WTC11 (cell line): ENCODE measurements at regions not wholly inside any gene's neighbourhood (a gene's known extent, or its start where the extent isn't known, plus 50 kb on each side); places are given as distances from the start of the nearest gene placed in this dataset.

Experiments used
- ATAC-seq: fragments of 200-7000 bp; cut with Tn5 transposase; 2 replicates; pipeline ENCODE4 v1.10.0; 2021; ENCODE audit warnings: mild to moderate bottlenecking, moderate library complexity
- CTCF ChIA-PET: fragments of 300-600 bp; sonication (Branson Sonifier 250); formaldehyde crosslinking; loops from one replicate; lab custom pipeline; 2021; ENCODE audit warnings: antibody characterized with exemption; lab: Charles Lee
- POLR2A ChIA-PET: fragments of 350-600 bp; sonication (Branson Sonifier 250); formaldehyde crosslinking; loops from one replicate; lab custom pipeline; 2021; ENCODE audit warnings: antibody characterized with exemption; lab: Charles Lee
- DNase-seq: peaks from one replicate; pipeline ENCODE4 v3.0.0; 2021; ENCODE audit warnings: low spot score
- H3K27ac Mint-ChIP-seq: 2 replicates; pipeline ENCODE4 v1.8.0; 2021; ENCODE audit warnings: mixed read lengths
- H3K27me3 Mint-ChIP-seq: 2 replicates; pipeline ENCODE4 v1.8.0; 2021; ENCODE audit warnings: low read depth, mild to moderate bottlenecking, moderate library complexity, mixed read lengths
- H3K36me3 Mint-ChIP-seq: 2 replicates; pipeline ENCODE4 v1.8.0; 2021; ENCODE audit warnings: mixed read lengths
- H3K4me1 Mint-ChIP-seq: 2 replicates; pipeline ENCODE4 v1.8.0; 2022; ENCODE audit warnings: mixed read lengths
- H3K4me3 Mint-ChIP-seq: 2 replicates; pipeline ENCODE4 v1.8.0; 2021; ENCODE audit warnings: mild to moderate bottlenecking, moderate library complexity, mixed read lengths
- H3K9me3 Mint-ChIP-seq: 2 replicates; pipeline ENCODE4 v1.8.0; 2021; ENCODE audit warnings: mixed read lengths
- CREM ChIP-seq: sonication (generic); formaldehyde crosslinking; IDR thresholded peaks from 2 replicates; pipeline ENCODE4 v1.8.1; 2022; ENCODE audit warnings: mild to moderate bottlenecking, missing genetic modification reagents, moderate library complexity
- ESRRA ChIP-seq: sonication (generic); formaldehyde crosslinking; IDR thresholded peaks from 2 replicates; pipeline ENCODE4 v1.8.1; 2022; ENCODE audit warnings: mild to moderate bottlenecking, missing genetic modification reagents, borderline replicate concordance
- FOXK1 ChIP-seq: sonication (generic); formaldehyde crosslinking; IDR thresholded peaks from 2 replicates; pipeline ENCODE4 v1.8.0; 2022; ENCODE audit warnings: mild to moderate bottlenecking, moderate library complexity, missing genetic modification reagents
- GTF2I ChIP-seq: fragments of 250-450 bp; sonication (Bioruptor Pico); conservative IDR thresholded peaks from 2 replicates; pipeline ENCODE4 v1.4.0; 2021; ENCODE audit warnings: mild to moderate bottlenecking
- NFE2L1 ChIP-seq: sonication (generic); formaldehyde crosslinking; IDR thresholded peaks from 2 replicates; pipeline ENCODE4 v1.8.1; 2023; ENCODE audit warnings: missing genetic modification reagents
- NFYB ChIP-seq: sonication (generic); formaldehyde crosslinking; conservative IDR thresholded peaks from 2 replicates; pipeline ENCODE4 v1.8.0; 2022; ENCODE audit warnings: low read depth, missing genetic modification reagents
- NR2C2 ChIP-seq: sonication (generic); formaldehyde crosslinking; IDR thresholded peaks from 2 replicates; pipeline ENCODE4 v1.8.0; 2022; ENCODE audit warnings: mild to moderate bottlenecking, missing genetic modification reagents
- ZBTB21 ChIP-seq: sonication (generic); formaldehyde crosslinking; IDR thresholded peaks from 2 replicates; pipeline ENCODE4 v1.8.1; 2023; ENCODE audit warnings: mild to moderate bottlenecking, missing genetic modification reagents, borderline replicate concordance
- ZNF263 ChIP-seq: sonication (generic); formaldehyde crosslinking; IDR thresholded peaks from 2 replicates; pipeline ENCODE4 v1.8.1; 2022; ENCODE audit warnings: low read depth, mild to moderate bottlenecking, moderate library complexity, missing genetic modification reagents
- ZNF416 ChIP-seq: fragments of 250-450 bp; sonication (Bioruptor Pico); IDR thresholded peaks from 2 replicates; pipeline ENCODE4 v1.9.0; 2021; ENCODE audit warnings: mild to moderate bottlenecking, inconsistent platforms
- TF ChIP-seq, protein P1 (sequence below): sonication (generic); formaldehyde crosslinking; IDR thresholded peaks from 2 replicates; pipeline ENCODE4 v1.8.1; 2023; ENCODE audit warnings: mild to moderate bottlenecking, missing genetic modification reagents
- TF ChIP-seq, protein P2 (sequence below): fragments of 250-450 bp; sonication (Bioruptor Pico); IDR thresholded peaks from 2 replicates; pipeline ENCODE4 v1.8.0; 2021; ENCODE audit warnings: mild to moderate bottlenecking
- TF ChIP-seq, protein P3 (sequence below): sonication (generic); formaldehyde crosslinking; IDR thresholded peaks from 2 replicates; pipeline ENCODE4 v1.8.1; 2022; ENCODE audit warnings: low read depth, mild to moderate bottlenecking, moderate library complexity, missing genetic modification reagents, borderline replicate concordance
- TF ChIP-seq, protein P4 (sequence below): fragments of 250-450 bp; sonication (Bioruptor Pico); IDR thresholded peaks from 2 replicates; pipeline ENCODE4 v1.9.0; 2021; ENCODE audit warnings: mild to moderate bottlenecking, borderline replicate concordance
- TF ChIP-seq, protein P5 (sequence below): sonication (generic); formaldehyde crosslinking; IDR thresholded peaks from 2 replicates; pipeline ENCODE4 v1.8.0; 2022; ENCODE audit warnings: missing genetic modification reagents

DNA sequence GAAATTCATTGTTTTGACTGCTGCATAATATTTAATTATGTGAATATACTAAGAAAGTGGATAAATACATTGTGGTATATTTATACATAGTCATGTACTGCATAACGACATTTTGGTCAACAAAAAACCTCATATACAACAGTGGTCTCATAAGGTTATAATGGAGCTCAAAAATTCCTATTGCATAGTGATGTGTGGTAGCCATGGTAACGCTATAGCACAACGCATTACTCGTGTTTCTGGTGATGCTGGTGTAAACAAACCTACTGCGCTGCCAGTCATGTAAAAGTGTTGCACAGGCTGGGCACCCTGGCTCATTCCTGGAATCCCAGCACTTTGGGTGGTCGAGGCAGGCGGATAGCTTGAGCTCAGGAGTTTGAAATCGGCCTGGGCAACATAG lies 52.6 kb upstream of the NHLH2 start:
- no peaks in the 10 kb centered on the region for H3K4me1 Mint-ChIP-seq
- H3K27ac Mint-ChIP-seq: no peak overlapping the region
- H3K27me3 Mint-ChIP-seq: no peaks in the 10 kb centered on the region
- no peak for DNase-seq
- TF ChIP-seq FOXK1 (no peak), ESRRA (CRISPR knock-in tag) (no peak), NR2C2 (no peak), NFE2L1 (CRISPR knock-in tag) (no peak), ZNF416 (CRISPR knock-in tag) (no peak), CREM (CRISPR knock-in tag) (no peak), GTF2I (CRISPR knock-in tag) (no peak), ZNF263 (no peak), ZBTB21 (CRISPR knock-in tag) (no peak), NFYB (CRISPR knock-in tag) (no peak)
- TF ChIP-seq, protein P1, sequence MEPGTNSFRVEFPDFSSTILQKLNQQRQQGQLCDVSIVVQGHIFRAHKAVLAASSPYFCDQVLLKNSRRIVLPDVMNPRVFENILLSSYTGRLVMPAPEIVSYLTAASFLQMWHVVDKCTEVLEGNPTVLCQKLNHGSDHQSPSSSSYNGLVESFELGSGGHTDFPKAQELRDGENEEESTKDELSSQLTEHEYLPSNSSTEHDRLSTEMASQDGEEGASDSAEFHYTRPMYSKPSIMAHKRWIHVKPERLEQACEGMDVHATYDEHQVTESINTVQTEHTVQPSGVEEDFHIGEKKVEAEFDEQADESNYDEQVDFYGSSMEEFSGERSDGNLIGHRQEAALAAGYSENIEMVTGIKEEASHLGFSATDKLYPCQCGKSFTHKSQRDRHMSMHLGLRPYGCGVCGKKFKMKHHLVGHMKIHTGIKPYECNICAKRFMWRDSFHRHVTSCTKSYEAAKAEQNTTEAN (CRISPR knock-in tag): no peak
- TF ChIP-seq, protein P2, sequence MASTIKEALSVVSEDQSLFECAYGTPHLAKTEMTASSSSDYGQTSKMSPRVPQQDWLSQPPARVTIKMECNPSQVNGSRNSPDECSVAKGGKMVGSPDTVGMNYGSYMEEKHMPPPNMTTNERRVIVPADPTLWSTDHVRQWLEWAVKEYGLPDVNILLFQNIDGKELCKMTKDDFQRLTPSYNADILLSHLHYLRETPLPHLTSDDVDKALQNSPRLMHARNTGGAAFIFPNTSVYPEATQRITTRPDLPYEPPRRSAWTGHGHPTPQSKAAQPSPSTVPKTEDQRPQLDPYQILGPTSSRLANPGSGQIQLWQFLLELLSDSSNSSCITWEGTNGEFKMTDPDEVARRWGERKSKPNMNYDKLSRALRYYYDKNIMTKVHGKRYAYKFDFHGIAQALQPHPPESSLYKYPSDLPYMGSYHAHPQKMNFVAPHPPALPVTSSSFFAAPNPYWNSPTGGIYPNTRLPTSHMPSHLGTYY (CRISPR knock-in tag): no peak
- TF ChIP-seq, protein P3, sequence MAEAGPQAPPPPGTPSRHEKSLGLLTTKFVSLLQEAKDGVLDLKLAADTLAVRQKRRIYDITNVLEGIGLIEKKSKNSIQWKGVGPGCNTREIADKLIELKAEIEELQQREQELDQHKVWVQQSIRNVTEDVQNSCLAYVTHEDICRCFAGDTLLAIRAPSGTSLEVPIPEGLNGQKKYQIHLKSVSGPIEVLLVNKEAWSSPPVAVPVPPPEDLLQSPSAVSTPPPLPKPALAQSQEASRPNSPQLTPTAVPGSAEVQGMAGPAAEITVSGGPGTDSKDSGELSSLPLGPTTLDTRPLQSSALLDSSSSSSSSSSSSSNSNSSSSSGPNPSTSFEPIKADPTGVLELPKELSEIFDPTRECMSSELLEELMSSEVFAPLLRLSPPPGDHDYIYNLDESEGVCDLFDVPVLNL (CRISPR knock-in tag): no peak
- no peaks in the 10 kb centered on the region for H3K9me3 Mint-ChIP-seq
- CTCF ChIA-PET: no interaction called here
- POLR2A ChIA-PET: no interaction called here
- ATAC-seq: no peak
- no peaks in the 10 kb centered on the region for H3K36me3 Mint-ChIP-seq
- no peak overlapping the region for H3K4me3 Mint-ChIP-seq

DNA sequence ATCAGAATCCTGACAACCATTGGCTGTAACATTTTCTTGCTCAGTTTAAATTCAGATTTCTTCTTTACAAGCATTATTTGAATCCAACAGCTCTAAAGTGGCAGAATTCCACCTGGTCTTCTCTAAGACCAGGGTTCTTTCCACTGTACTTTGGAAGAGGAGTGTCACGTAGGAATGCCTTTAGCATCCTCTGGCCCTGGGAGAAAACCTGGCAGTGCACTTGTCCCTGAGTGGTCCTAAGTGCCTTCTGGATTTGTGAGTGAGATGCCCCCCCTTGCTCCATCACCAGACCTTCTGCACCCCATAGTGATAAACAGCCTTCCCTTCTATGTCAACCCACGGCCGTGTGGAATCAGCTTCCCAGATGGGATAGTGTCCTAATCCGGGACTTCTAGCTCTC lies 57.1 kb upstream of the NHLH2 start:
- CTCF ChIA-PET: interaction anchor here (0.7 to 1.0 kb wide), 3 partner anchors 9 to 148 kb away, joined by 3 to 4 read pairs (median 3); no protein-coding TSS in a partner anchor
- Mint-ChIP-seq H3K9me3 (no peaks in the 10 kb centered on the region), H3K4me1 (no peaks in the 10 kb centered on the region), H3K36me3 (no peaks in the 10 kb centered on the region), H3K27me3 (no peaks in the 10 kb centered on the region), H3K27ac (no peak overlapping the region), H3K4me3 (no peak overlapping the region)
- POLR2A ChIA-PET: no interaction called here
- TF ChIP-seq, protein P4, sequence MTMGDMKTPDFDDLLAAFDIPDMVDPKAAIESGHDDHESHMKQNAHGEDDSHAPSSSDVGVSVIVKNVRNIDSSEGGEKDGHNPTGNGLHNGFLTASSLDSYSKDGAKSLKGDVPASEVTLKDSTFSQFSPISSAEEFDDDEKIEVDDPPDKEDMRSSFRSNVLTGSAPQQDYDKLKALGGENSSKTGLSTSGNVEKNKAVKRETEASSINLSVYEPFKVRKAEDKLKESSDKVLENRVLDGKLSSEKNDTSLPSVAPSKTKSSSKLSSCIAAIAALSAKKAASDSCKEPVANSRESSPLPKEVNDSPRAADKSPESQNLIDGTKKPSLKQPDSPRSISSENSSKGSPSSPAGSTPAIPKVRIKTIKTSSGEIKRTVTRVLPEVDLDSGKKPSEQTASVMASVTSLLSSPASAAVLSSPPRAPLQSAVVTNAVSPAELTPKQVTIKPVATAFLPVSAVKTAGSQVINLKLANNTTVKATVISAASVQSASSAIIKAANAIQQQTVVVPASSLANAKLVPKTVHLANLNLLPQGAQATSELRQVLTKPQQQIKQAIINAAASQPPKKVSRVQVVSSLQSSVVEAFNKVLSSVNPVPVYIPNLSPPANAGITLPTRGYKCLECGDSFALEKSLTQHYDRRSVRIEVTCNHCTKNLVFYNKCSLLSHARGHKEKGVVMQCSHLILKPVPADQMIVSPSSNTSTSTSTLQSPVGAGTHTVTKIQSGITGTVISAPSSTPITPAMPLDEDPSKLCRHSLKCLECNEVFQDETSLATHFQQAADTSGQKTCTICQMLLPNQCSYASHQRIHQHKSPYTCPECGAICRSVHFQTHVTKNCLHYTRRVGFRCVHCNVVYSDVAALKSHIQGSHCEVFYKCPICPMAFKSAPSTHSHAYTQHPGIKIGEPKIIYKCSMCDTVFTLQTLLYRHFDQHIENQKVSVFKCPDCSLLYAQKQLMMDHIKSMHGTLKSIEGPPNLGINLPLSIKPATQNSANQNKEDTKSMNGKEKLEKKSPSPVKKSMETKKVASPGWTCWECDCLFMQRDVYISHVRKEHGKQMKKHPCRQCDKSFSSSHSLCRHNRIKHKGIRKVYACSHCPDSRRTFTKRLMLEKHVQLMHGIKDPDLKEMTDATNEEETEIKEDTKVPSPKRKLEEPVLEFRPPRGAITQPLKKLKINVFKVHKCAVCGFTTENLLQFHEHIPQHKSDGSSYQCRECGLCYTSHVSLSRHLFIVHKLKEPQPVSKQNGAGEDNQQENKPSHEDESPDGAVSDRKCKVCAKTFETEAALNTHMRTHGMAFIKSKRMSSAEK: no peak
- TF ChIP-seq, protein P5, sequence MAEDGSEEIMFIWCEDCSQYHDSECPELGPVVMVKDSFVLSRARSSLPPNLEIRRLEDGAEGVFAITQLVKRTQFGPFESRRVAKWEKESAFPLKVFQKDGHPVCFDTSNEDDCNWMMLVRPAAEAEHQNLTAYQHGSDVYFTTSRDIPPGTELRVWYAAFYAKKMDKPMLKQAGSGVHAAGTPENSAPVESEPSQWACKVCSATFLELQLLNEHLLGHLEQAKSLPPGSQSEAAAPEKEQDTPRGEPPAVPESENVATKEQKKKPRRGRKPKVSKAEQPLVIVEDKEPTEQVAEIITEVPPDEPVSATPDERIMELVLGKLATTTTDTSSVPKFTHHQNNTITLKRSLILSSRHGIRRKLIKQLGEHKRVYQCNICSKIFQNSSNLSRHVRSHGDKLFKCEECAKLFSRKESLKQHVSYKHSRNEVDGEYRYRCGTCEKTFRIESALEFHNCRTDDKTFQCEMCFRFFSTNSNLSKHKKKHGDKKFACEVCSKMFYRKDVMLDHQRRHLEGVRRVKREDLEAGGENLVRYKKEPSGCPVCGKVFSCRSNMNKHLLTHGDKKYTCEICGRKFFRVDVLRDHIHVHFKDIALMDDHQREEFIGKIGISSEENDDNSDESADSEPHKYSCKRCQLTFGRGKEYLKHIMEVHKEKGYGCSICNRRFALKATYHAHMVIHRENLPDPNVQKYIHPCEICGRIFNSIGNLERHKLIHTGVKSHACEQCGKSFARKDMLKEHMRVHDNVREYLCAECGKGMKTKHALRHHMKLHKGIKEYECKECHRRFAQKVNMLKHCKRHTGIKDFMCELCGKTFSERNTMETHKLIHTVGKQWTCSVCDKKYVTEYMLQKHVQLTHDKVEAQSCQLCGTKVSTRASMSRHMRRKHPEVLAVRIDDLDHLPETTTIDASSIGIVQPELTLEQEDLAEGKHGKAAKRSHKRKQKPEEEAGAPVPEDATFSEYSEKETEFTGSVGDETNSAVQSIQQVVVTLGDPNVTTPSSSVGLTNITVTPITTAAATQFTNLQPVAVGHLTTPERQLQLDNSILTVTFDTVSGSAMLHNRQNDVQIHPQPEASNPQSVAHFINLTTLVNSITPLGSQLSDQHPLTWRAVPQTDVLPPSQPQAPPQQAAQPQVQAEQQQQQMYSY (CRISPR knock-in tag): peak; percentile 81
- DNase-seq (no peak), ATAC-seq (no peak)
